ENCODE measurements at regions not wholly inside any gene's neighbourhood (a gene's known extent, or its start where the extent isn't known, plus 50 kb on each side); places are given as distances from the start of the nearest gene placed in this dataset.

GRCh38 chr11:79794484-79795393 lies 353.9 kb upstream of the TENM4 start:
- ATAC-seq (no peak), DNase-seq (ENCODE audit: low read depth, low spot score) (no peak)
- Histone ChIP-seq H3K36me3 (ENCODE audit: control insufficient read depth, insufficient read depth, low read length) (no peaks in the 10 kb centered on the region), H3K9me3 (ENCODE audit: control insufficient read depth, insufficient read depth, low read depth, low read length) (no peaks in the 10 kb centered on the region), H3K27ac (ENCODE audit: low read length) (no peak overlapping the region), H3K27me3 (ENCODE audit: control insufficient read depth, insufficient read depth, low read length) (no peaks in the 10 kb centered on the region), H3K4me1 (ENCODE audit: control insufficient read depth, insufficient read depth, low read length) (no peaks in the 10 kb centered on the region), H3K4me3 (ENCODE audit: low read depth in 2 of 2, low read length in 2 of 2) (no peak overlapping the region)
- no TSS peak for BruUV-seq (replicated peaks)
- CTCF ChIA-PET: no interaction called here
- in situ Hi-C loops (cut with HindIII; ENCODE audit: low pct_unique_long_range_greater_than_20kb, low sequenced_read_pairs): no loop called here
- POLR2A ChIA-PET: no interaction called here
- no peak for TF ChIP-seq SIN3A (IDR thresholded peaks at IDR 0.05; ENCODE audit: borderline replicate concordance, insufficient read depth, low read depth, low read length)
- TF ChIP-seq TCF7L2 (IDR thresholded peaks at IDR 0.05; ENCODE audit: low read depth, low read length): no peak
- TF ChIP-seq POLR2AphosphoS5 (IDR thresholded peaks at IDR 0.05; ENCODE audit: low read depth, low read length): no peak
- TF ChIP-seq CTCF (IDR thresholded peaks at IDR 0.05): no peak
- TF ChIP-seq REST (IDR thresholded peaks at IDR 0.05; ENCODE audit: insufficient read depth in 1 of 2, low read depth in 2 of 2, low read length in 1 of 2): no peak
- intact Hi-C loops (cut with micrococcal nuclease; ENCODE audit: unreplicated experiment): no loop called here

- ATAC-seq (no peak), DNase-seq (ENCODE audit: low read depth, low spot score) (no peak)
- intact Hi-C loops (cut with micrococcal nuclease; ENCODE audit: unreplicated experiment) (no loop called here), in situ Hi-C loops (cut with HindIII; ENCODE audit: low pct_unique_long_range_greater_than_20kb, low sequenced_read_pairs) (no loop called here)
- no peak overlapping the region for H3K4me3 ChIP-seq (ENCODE audit: low read depth in 2 of 2, low read length in 2 of 2)
- ChIA-PET POLR2A (no interaction called here), CTCF (no interaction called here)
- H3K9me3 ChIP-seq (ENCODE audit: control insufficient read depth, insufficient read depth, low read depth, low read length): no peaks in the 10 kb centered on the region
- H3K4me1 ChIP-seq (ENCODE audit: control insufficient read depth, insufficient read depth, low read length): no peaks in the 10 kb centered on the region
- H3K27me3 ChIP-seq (ENCODE audit: control insufficient read depth, insufficient read depth, low read length): no peaks in the 10 kb centered on the region
- no peak for TF ChIP-seq SIN3A (IDR thresholded peaks at IDR 0.05; ENCODE audit: borderline replicate concordance, insufficient read depth, low read depth, low read length)
- no peak for TF ChIP-seq REST (IDR thresholded peaks at IDR 0.05; ENCODE audit: insufficient read depth in 1 of 2, low read depth in 2 of 2, low read length in 1 of 2)
- no peak for TF ChIP-seq POLR2AphosphoS5 (IDR thresholded peaks at IDR 0.05; ENCODE audit: low read depth, low read length)
- no peak for TF ChIP-seq TCF7L2 (IDR thresholded peaks at IDR 0.05; ENCODE audit: low read depth, low read length)
- TF ChIP-seq CTCF (IDR thresholded peaks at IDR 0.05): no peak
- H3K36me3 ChIP-seq (ENCODE audit: control insufficient read depth, insufficient read depth, low read length): no peaks in the 10 kb centered on the region
- no peak overlapping the region for H3K27ac ChIP-seq (ENCODE audit: low read length)
- BruUV-seq (replicated peaks): no TSS peak
These were observed 353.2 kb upstream of the TENM4 start for GRCh38 chr11:79794057-79794456.

Data from Panc1 (cell line).